GM12878 (cell line): ENCODE measurements at regions not wholly inside any gene's neighbourhood (a gene's known extent, or its start where the extent isn't known, plus 50 kb on each side); places are given as distances from the start of the nearest gene placed in this dataset.

Source experiments
- ATAC-seq: fragments of 200-7000 bp; cut with Tn5 transposase; 3 replicates; pipeline ENCODE4 v1.9.1; 2020; ENCODE audit warnings: mild to moderate bottlenecking, moderate library complexity
- BruUV-seq: library from RNA; stranded (reverse); fragments of 400-500 nt; replicated peaks from 2 replicates; lab custom pipeline; 2021; lab: Mats Ljungman, UMichigan
- CTCF ChIA-PET: fragments of 300-600 bp; sonication (Branson Sonifier 250); formaldehyde crosslinking; extraction: SDS; loops from one replicate; lab custom pipeline; 2021; ENCODE audit warnings: inconsistent platforms; lab: Yijun Ruan, JAX
- POLR2A ChIA-PET: fragments of 350-600 bp; formaldehyde crosslinking; extraction: SDS; loops from one replicate; lab custom pipeline; 2021; ENCODE audit warnings: inconsistent platforms; lab: Charles Lee
- RAD21 ChIA-PET: fragments of 300-600 bp; sonication (Branson Sonifier 250); formaldehyde crosslinking; loops from one replicate; lab custom pipeline; 2023; ENCODE audit warnings: antibody characterized with exemption; ENCODE audit not compliant: unreplicated experiment; lab: Charles Lee
- SMC1A ChIA-PET: fragments of 300-600 bp; sonication (Branson Sonifier 250); formaldehyde crosslinking; loops from one replicate; lab custom pipeline; 2023; ENCODE audit not compliant: unreplicated experiment, uncharacterized antibody; lab: Charles Lee
- DNase-seq: peaks from one replicate; pipeline ENCODE4 v3.0.0-alpha.2; 2011; ENCODE audit warnings: low read depth, low spot score
- FAIRE-seq: peaks from 3 replicates; lab custom pipeline; 2011; peaks lifted over from hg19 to GRCh38; lab: Jason Lieb, UNC
- H2AFZ ChIP-seq: 2 replicates; pipeline ENCODE4 v1.6.0; 2011; ENCODE audit warnings: low read depth, low read length, control low read depth; ENCODE audit not compliant: control insufficient read depth
- H3K27ac ChIP-seq: 2 replicates; pipeline ENCODE4 v1.5.1; 2011; ENCODE audit warnings: control low read depth; ENCODE audit not compliant: control insufficient read depth, insufficient read depth
- H3K27me3 ChIP-seq, 2 experiments: replicated peaks in 1 of 2; 2 replicates each; pipeline versions ENCODE4 v1.6.0 to v1.6.1; 2011; ENCODE audit warnings: low read length in 1 of 2; ENCODE audit not compliant: control insufficient read depth in 2 of 2, insufficient read depth in 2 of 2
- H3K36me3 ChIP-seq, 2 experiments: 2 replicates each; pipeline ENCODE4 v1.5.1; 2011; ENCODE audit warnings: low read length in 1 of 2; ENCODE audit not compliant: control insufficient read depth in 2 of 2, insufficient read depth in 2 of 2
- H3K4me1 ChIP-seq: 2 replicates; pipeline ENCODE4 v1.6.1; 2011; ENCODE audit warnings: mild to moderate bottlenecking, low read length, moderate library complexity, mixed read lengths; ENCODE audit not compliant: control insufficient read depth, insufficient read depth
- H3K4me2 ChIP-seq: 2 replicates; pipeline ENCODE4 v1.6.0; 2011; ENCODE audit warnings: control low read depth; ENCODE audit not compliant: control insufficient read depth, insufficient read depth
- H3K4me3 ChIP-seq: fragments of 200-600 bp; sonication (generic); 2 replicates; pipeline ENCODE4 v1.5.1; 2016
- H3K79me2 ChIP-seq: 2 replicates; pipeline ENCODE4 v1.6.0; 2011; ENCODE audit warnings: low read length; ENCODE audit not compliant: control insufficient read depth, insufficient read depth
- H3K9ac ChIP-seq: 2 replicates; pipeline ENCODE4 v1.8.0; 2011; ENCODE audit warnings: low read length, control low read depth, mixed read lengths; ENCODE audit not compliant: control insufficient read depth, insufficient read depth
- H3K9me3 ChIP-seq: replicated peaks from 3 replicates; pipeline ENCODE4 v1.5.1; 2011; ENCODE audit warnings: mild to moderate bottlenecking, low read length; ENCODE audit not compliant: control insufficient read depth, insufficient read depth
- H4K20me1 ChIP-seq: 2 replicates; pipeline ENCODE4 v1.6.0; 2011; ENCODE audit not compliant: control insufficient read depth, insufficient read depth
- CEBPZ ChIP-seq: fragments of 150-350 bp; IDR thresholded peaks from 2 replicates; pipeline ENCODE4 v1.6.1; 2016; ENCODE audit warnings: low read depth, low read length
- CREM ChIP-seq: IDR thresholded peaks from 2 replicates; pipeline ENCODE4 v1.6.1; 2014; ENCODE audit warnings: antibody characterized with exemption, low read depth
- EGR1 ChIP-seq, 2 experiments: IDR thresholded peaks; 1 replicate in 1 of 2; 2 replicates in 1 of 2; pipeline ENCODE4 v1.6.1; 2011 to 2012; ENCODE audit warnings: low read depth in 2 of 2, low read length in 2 of 2, borderline replicate concordance in 1 of 2, mild to moderate bottlenecking in 1 of 2, moderate library complexity in 1 of 2
- RCOR1 ChIP-seq: conservative IDR thresholded peaks from 2 replicates; pipeline ENCODE4 v1.6.1; 2012; ENCODE audit warnings: low read depth, low read length, improper control_type of control experiment
- SMAD1 ChIP-seq: fragments of 450-650 bp; IDR thresholded peaks from 2 replicates; pipeline ENCODE4 v1.6.1; 2018; ENCODE audit warnings: mild to moderate bottlenecking, low read depth; ENCODE audit not compliant: partially characterized antibody
- SUPT20H ChIP-seq: IDR thresholded peaks from 2 replicates; pipeline ENCODE4 v1.6.1; 2011; ENCODE audit warnings: low read depth, mild to moderate bottlenecking, low read length, moderate library complexity, borderline replicate concordance; ENCODE audit not compliant: control insufficient read depth
- TCF12 ChIP-seq: IDR thresholded peaks from 2 replicates; pipeline ENCODE4 v1.6.1; 2011; ENCODE audit warnings: low read depth, mild to moderate bottlenecking, low read length
- WGBS: methylation state at CpG from one replicate; pipeline ENCODE4 v1.1.6; 2016; ENCODE audit warnings: low lambda C conversion rate; ENCODE audit not compliant: insufficient replicate concordance, insufficient coverage; ENCODE audit errors: missing lambda C conversion rate; 5-methylcytosine and 5-hydroxymethylcytosine counted together
- in situ Hi-C: fragments of 300-500 bp; cut with MboI; formaldehyde crosslinking; loops from 9 replicates; pipeline ENCODE4 v1.14.3; 2018; ENCODE audit warnings: mixed read lengths
- intact Hi-C: fragments of 100-400 bp; cut with micrococcal nuclease; formaldehyde crosslinking; loops from one replicate; pipeline ENCODE4 v1.14.2; 2022; ENCODE audit not compliant: unreplicated experiment
- TF ChIP-seq, protein P1 (sequence below): fragments of 450-650 bp; IDR thresholded peaks from 2 replicates; pipeline ENCODE4 v1.6.1; 2017; ENCODE audit warnings: mild to moderate bottlenecking, moderate library complexity
- TF ChIP-seq, protein P2 (sequence below): IDR thresholded peaks from 2 replicates; pipeline ENCODE4 v1.6.1; 2012; ENCODE audit warnings: low read depth, low read length, improper control_type of control experiment

GRCh38 chr1:168926236-168926635 lies 180.3 kb upstream of the ATP1B1 start:
- FAIRE-seq (no peak), DNase-seq (no peak), ATAC-seq (no peak)
- Histone ChIP-seq H3K4me2 (no peak overlapping the region), H3K4me3 (no peak overlapping the region), H2AFZ (no peak overlapping the region), H3K9me3 (no peaks in the 10 kb centered on the region), H3K79me2 (no peaks in the 10 kb centered on the region), H3K9ac (no peak overlapping the region), H3K36me3 (no peaks in the 10 kb centered on the region), H3K27ac (no peak overlapping the region), H4K20me1 (no peaks in the 10 kb centered on the region), H3K4me1 (peaks cover 5% of the 10 kb centered on the region), H3K27me3 (no peaks in the 10 kb centered on the region)
- ChIA-PET POLR2A (no interaction called here), CTCF (no interaction called here), SMC1A (interaction anchor here (1.0 kb wide), 2 partner anchors 16 to 93 kb away, joined by 3 to 4 read pairs; no protein-coding TSS in a partner anchor), RAD21 (no interaction called here)
- TF ChIP-seq RCOR1, result no peak
- no peak for TF ChIP-seq CREM
- TF ChIP-seq TCF12, result no peak
- TF ChIP-seq EGR1 (IDR thresholded peaks at IDR 0.05; ENCODE audit: borderline replicate concordance in 1 of 2, low read depth in 2 of 2, low read length in 2 of 2), result no peak
- in situ Hi-C loops (no loop called here), intact Hi-C loops (loop anchor here (10.0 kb wide), 1 partner anchor 61 kb away; no protein-coding TSS in a partner anchor)
- no TSS peak for BruUV-seq
- WGBS, result 44% methylated on average over 3 of the region's 3 CpGs

- Histone ChIP-seq H3K79me2 (no peaks in the 10 kb centered on the region), H3K9ac (no peak overlapping the region), H3K4me2 (no peak overlapping the region), H3K27ac (no peak overlapping the region), H2AFZ (no peak overlapping the region), H3K36me3 (no peaks in the 10 kb centered on the region), H3K9me3 (no peaks in the 10 kb centered on the region; the same call in 2 of the 3 replicates), H3K4me3 (no peak overlapping the region), H3K4me1 (no peaks in the 10 kb centered on the region), H3K27me3 (no peaks in the 10 kb centered on the region), H4K20me1 (no peaks in the 10 kb centered on the region)
- RAD21 ChIA-PET, result no interaction called here
- in situ Hi-C loops (no loop called here), intact Hi-C loops (no loop called here)
- DNase-seq (no peak), ATAC-seq (no peak), FAIRE-seq (no peak)
- 71% methylated on average over 3 of the region's 3 CpGs for WGBS
- BruUV-seq, result no TSS peak
- CTCF ChIA-PET, result interaction anchor here (0.6 to 1.8 kb wide), 2 partner anchors 8 to 19 kb away, joined by 3 to 4 read pairs; no protein-coding TSS in a partner anchor
- POLR2A ChIA-PET, result no interaction called here
- SMC1A ChIA-PET, result interaction anchor here (0.9 to 1.8 kb wide), 4 partner anchors 11 to 168 kb away, joined by 3 to 5 read pairs (median 4); no protein-coding TSS in a partner anchor
- TF ChIP-seq, protein P1, sequence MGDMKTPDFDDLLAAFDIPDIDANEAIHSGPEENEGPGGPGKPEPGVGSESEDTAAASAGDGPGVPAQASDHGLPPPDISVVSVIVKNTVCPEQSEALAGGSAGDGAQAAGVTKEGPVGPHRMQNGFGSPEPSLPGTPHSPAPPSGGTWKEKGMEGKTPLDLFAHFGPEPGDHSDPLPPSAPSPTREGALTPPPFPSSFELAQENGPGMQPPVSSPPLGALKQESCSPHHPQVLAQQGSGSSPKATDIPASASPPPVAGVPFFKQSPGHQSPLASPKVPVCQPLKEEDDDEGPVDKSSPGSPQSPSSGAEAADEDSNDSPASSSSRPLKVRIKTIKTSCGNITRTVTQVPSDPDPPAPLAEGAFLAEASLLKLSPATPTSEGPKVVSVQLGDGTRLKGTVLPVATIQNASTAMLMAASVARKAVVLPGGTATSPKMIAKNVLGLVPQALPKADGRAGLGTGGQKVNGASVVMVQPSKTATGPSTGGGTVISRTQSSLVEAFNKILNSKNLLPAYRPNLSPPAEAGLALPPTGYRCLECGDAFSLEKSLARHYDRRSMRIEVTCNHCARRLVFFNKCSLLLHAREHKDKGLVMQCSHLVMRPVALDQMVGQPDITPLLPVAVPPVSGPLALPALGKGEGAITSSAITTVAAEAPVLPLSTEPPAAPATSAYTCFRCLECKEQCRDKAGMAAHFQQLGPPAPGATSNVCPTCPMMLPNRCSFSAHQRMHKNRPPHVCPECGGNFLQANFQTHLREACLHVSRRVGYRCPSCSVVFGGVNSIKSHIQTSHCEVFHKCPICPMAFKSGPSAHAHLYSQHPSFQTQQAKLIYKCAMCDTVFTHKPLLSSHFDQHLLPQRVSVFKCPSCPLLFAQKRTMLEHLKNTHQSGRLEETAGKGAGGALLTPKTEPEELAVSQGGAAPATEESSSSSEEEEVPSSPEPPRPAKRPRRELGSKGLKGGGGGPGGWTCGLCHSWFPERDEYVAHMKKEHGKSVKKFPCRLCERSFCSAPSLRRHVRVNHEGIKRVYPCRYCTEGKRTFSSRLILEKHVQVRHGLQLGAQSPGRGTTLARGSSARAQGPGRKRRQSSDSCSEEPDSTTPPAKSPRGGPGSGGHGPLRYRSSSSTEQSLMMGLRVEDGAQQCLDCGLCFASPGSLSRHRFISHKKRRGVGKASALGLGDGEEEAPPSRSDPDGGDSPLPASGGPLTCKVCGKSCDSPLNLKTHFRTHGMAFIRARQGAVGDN, result no peak
- no peak for TF ChIP-seq SMAD1
- TF ChIP-seq SUPT20H, result no peak
- TF ChIP-seq CEBPZ, result no peak
- TF ChIP-seq, protein P2, sequence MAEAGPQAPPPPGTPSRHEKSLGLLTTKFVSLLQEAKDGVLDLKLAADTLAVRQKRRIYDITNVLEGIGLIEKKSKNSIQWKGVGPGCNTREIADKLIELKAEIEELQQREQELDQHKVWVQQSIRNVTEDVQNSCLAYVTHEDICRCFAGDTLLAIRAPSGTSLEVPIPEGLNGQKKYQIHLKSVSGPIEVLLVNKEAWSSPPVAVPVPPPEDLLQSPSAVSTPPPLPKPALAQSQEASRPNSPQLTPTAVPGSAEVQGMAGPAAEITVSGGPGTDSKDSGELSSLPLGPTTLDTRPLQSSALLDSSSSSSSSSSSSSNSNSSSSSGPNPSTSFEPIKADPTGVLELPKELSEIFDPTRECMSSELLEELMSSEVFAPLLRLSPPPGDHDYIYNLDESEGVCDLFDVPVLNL, result no peak
Measured at GRCh38 chr1:168932539-168932938, 174.0 kb upstream of the ATP1B1 start.
